IPS-20b (cell line): ENCODE measurements at regions not wholly inside any gene's neighbourhood (a gene's known extent, or its start where the extent isn't known, plus 50 kb on each side); places are given as distances from the start of the nearest gene placed in this dataset.

ENCODE experiments used
- H3K27ac ChIP-seq: one replicate; pipeline ENCODE4 v1.5.1; 2013; ENCODE audit warnings: low read length
- H3K27me3 ChIP-seq: 2 replicates; pipeline ENCODE4 v1.6.1; 2013; ENCODE audit warnings: mild to moderate bottlenecking, low read length, inconsistent platforms; ENCODE audit not compliant: insufficient read depth
- H3K36me3 ChIP-seq: 2 replicates; pipeline ENCODE4 v1.6.1; 2013; ENCODE audit warnings: low read depth, mild to moderate bottlenecking, inconsistent platforms, low read length, moderate library complexity; ENCODE audit not compliant: insufficient read depth
- H3K4me1 ChIP-seq: 2 replicates; pipeline ENCODE4 v1.6.1; 2013; ENCODE audit warnings: mild to moderate bottlenecking, control low read depth, inconsistent platforms, low read length, moderate library complexity; ENCODE audit not compliant: insufficient read depth
- H3K4me3 ChIP-seq: 2 replicates; pipeline ENCODE4 v1.5.1; 2013; ENCODE audit warnings: mild to moderate bottlenecking, low read length, inconsistent platforms
- H3K9ac ChIP-seq: 2 replicates; pipeline ENCODE4 v1.6.1; 2013; ENCODE audit warnings: low read depth, mild to moderate bottlenecking, inconsistent platforms, low read length, moderate library complexity
- H3K9me3 ChIP-seq: 2 replicates; pipeline ENCODE4 v1.6.1; 2013; ENCODE audit warnings: mild to moderate bottlenecking, low read depth, low read length, inconsistent platforms; ENCODE audit not compliant: insufficient read depth

- Histone ChIP-seq H3K36me3 (no peaks in the 10 kb centered on the region), H3K9ac (no peak overlapping the region), H3K27me3 (no peaks in the 10 kb centered on the region), H3K4me3 (no peak overlapping the region), H3K9me3 (no peaks in the 10 kb centered on the region), H3K27ac (no peak overlapping the region), H3K4me1 (no peaks in the 10 kb centered on the region)
These were observed 252.6 kb downstream of the TLE3 start for GRCh38 chr15:69845159-69845558.

GRCh38 chr15:69847625-69848024 lies 250.1 kb downstream of the TLE3 start:
- no peaks in the 10 kb centered on the region for H3K9me3 ChIP-seq

GRCh38 chr15:69848096-69848495 lies 249.6 kb downstream of the TLE3 start:
- H3K36me3 ChIP-seq, result no peaks in the 10 kb centered on the region
- no peaks in the 10 kb centered on the region for H3K4me1 ChIP-seq
- H3K4me3 ChIP-seq, result no peak overlapping the region
- H3K9ac ChIP-seq, result no peak overlapping the region
- no peaks in the 10 kb centered on the region for H3K27me3 ChIP-seq
- H3K27ac ChIP-seq, result no peak overlapping the region
- H3K9me3 ChIP-seq, result no peaks in the 10 kb centered on the region

More at GRCh38 chr15:69847625-69848024, 250.1 kb downstream of the TLE3 start:
- H3K27ac ChIP-seq, result no peak overlapping the region
- no peaks in the 10 kb centered on the region for H3K36me3 ChIP-seq
- H3K27me3 ChIP-seq, result no peaks in the 10 kb centered on the region
- no peak overlapping the region for H3K4me3 ChIP-seq
- H3K4me1 ChIP-seq, result no peaks in the 10 kb centered on the region
- H3K9ac ChIP-seq, result no peak overlapping the region

DNA sequence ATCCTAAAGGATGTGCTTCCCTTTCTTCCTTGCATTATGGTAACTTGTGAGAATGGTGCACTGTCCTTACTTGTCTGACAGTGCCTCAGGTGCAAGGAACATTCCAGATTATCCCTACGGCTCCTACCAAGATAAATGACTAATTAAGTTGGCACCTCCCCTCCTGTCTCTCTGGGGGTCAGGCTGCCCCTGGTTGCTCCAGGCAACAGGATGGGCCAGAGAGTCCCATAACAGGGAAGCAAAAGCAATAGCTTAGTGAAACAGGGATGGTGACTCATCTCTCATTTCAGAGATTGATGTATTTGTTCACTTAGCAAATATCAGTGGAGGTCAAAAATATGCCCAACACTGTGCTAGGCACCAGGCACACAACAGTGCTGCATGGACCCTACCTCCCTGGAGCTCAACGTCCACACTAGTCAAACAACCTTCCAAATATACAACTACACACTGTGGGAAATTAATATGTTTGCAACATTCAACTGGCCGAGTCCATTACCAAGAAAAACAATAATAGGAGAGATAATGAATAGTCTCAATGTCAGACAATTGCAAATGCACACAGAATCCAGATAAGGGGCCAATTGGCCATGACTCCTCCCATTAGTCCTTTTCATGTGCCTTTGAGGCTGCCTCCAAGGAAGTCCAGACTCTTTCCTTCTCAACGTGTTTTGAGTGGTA lies 249.0 kb downstream of the TLE3 start:
- H3K27me3 ChIP-seq, result no peaks in the 10 kb centered on the region
- H3K9me3 ChIP-seq, result no peaks in the 10 kb centered on the region

GRCh38 chr15:69849232-69849610 lies 248.5 kb downstream of the TLE3 start:
- no peak overlapping the region for H3K27ac ChIP-seq
- no peaks in the 10 kb centered on the region for H3K36me3 ChIP-seq
- H3K9ac ChIP-seq, result no peak overlapping the region
- H3K4me3 ChIP-seq, result no peak overlapping the region
- H3K27me3 ChIP-seq, result no peaks in the 10 kb centered on the region
- no peaks in the 10 kb centered on the region for H3K4me1 ChIP-seq
- no peaks in the 10 kb centered on the region for H3K9me3 ChIP-seq

More for the DNA sequence above, 249.0 kb downstream of the TLE3 start:
- Histone ChIP-seq H3K4me3 (no peak overlapping the region), H3K36me3 (no peaks in the 10 kb centered on the region), H3K4me1 (no peaks in the 10 kb centered on the region), H3K9ac (no peak overlapping the region), H3K27ac (no peak overlapping the region)

DNA sequence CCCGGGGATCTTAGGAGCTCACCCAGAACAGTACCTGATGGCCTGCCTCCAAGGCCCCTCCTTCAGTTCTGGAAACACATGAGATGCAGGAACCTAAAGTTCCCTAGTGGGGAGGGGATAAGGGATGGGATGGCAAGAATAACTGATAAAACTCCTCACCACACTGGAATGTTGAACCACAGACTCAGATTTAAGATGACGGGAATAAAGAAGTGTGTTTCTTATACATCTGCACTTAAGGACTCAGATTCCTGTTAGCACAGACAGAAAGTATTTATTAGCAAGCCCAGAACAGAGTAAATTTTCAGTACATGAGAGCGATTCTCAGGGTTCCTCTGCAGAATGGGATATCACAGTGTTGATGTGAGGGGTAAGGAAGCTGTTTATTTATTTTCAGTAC lies 245.2 kb downstream of the TLE3 start:
- H3K4me3 ChIP-seq, result no peak overlapping the region
- no peak overlapping the region for H3K27ac ChIP-seq
- H3K9ac ChIP-seq, result no peak overlapping the region
- no peaks in the 10 kb centered on the region for H3K9me3 ChIP-seq
- no peaks in the 10 kb centered on the region for H3K36me3 ChIP-seq
- H3K27me3 ChIP-seq, result no peaks in the 10 kb centered on the region
- 0 out of 2 replicates have a peak, but pooled peaks cover 3% of the 10 kb centered on the region for H3K4me1 ChIP-seq

- Histone ChIP-seq H3K9ac (no peak overlapping the region), H3K9me3 (no peaks in the 10 kb centered on the region), H3K4me1 (0 out of 2 replicates have a peak, but pooled peaks cover 3% of the 10 kb centered on the region), H3K4me3 (no peak overlapping the region), H3K27ac (no peak overlapping the region), H3K27me3 (no peaks in the 10 kb centered on the region), H3K36me3 (no peaks in the 10 kb centered on the region)
These were observed 244.8 kb downstream of the TLE3 start for GRCh38 chr15:69852916-69853315.

DNA sequence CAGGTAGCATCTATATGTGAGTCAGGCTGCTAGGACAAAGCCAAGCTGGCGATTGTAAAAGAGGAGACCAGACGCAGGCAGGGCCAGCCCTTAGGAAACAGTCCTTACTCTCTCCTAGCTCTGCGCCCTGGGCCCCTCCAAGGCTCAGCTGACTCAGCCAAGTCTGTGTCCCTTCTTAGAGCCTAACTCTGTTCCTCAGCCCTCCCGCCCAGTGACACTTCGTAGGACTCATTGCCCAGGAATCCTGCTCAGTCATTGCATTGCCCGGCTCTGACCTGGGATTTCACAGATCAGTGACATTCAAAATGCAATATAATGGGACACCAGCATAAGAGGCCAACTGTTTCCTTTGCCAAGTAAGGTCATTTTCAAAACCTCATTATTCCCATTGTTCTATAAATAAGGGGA lies 244.2 kb downstream of the TLE3 start:
- no peaks in the 10 kb centered on the region for H3K36me3 ChIP-seq
- H3K27ac ChIP-seq, result no peak overlapping the region
- H3K4me1 ChIP-seq, result 0 out of 2 replicates have a peak, but pooled peaks cover 3% of the 10 kb centered on the region
- no peak overlapping the region for H3K4me3 ChIP-seq
- H3K27me3 ChIP-seq, result no peaks in the 10 kb centered on the region
- no peaks in the 10 kb centered on the region for H3K9me3 ChIP-seq
- H3K9ac ChIP-seq, result no peak overlapping the region

DNA sequence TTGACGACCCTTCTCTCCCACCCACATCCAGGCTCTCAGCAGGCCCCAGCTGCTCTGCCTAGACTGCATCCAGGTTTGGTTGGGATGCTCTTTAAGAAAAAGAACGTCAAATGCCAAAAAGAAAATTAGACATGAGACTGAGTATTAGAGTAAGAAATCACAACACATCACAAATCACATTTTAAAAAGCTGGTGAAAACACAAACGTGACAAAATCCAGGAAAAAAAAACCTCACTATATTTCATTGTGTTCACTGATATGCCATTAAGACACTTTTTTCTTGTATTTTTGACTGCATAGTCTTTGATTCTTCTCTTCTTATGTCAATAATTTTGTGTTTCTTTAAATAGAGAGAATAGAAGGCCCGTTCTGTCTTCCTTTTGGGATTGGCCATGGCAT lies 243.7 kb downstream of the TLE3 start:
- Histone ChIP-seq H3K4me3 (no peak overlapping the region), H3K27ac (no peak overlapping the region), H3K27me3 (no peaks in the 10 kb centered on the region), H3K9ac (no peak overlapping the region), H3K36me3 (no peaks in the 10 kb centered on the region), H3K4me1 (0 out of 2 replicates have a peak, but pooled peaks cover 3% of the 10 kb centered on the region), H3K9me3 (no peaks in the 10 kb centered on the region)

DNA sequence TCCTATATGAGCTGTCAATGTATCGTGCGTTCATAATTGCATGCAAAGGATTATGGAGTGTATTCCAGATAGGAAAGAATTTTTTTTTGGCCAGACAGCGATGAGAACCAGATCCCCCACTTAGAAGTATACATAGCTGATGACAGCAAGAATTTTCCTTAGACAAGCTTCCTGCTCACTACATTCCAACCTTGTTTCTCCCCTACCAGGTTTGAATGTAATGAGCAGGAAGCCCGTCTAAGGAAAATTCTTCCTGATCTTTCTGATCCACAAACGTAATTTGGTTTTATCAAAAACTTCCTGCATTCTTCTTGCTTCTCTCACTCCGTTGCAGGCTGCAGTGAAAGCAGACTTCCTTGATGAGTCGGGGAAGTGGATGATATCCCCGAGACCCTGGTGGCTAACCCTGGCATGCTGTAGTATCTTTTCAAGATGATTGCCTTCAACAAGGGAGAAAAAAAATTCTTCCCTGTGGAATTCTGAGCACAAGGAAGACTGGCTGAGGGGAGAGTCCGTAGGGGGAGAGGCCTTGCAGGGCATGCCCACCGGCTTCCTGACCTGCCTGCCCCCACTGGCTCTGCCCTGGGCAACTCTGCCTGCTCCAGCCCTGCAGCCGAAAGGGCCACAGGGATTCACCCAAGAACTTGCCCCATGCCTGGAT lies 243.1 kb downstream of the TLE3 start:
- H3K9me3 ChIP-seq, result no peaks in the 10 kb centered on the region
- no peak overlapping the region for H3K9ac ChIP-seq
- 0 out of 2 replicates have a peak, but pooled peaks cover 3% of the 10 kb centered on the region for H3K4me1 ChIP-seq
- H3K27me3 ChIP-seq, result no peaks in the 10 kb centered on the region
- H3K4me3 ChIP-seq, result no peak overlapping the region
- H3K36me3 ChIP-seq, result no peaks in the 10 kb centered on the region
- no peak overlapping the region for H3K27ac ChIP-seq

GRCh38 chr15:69855258-69856000 lies 242.3 kb downstream of the TLE3 start:
- Histone ChIP-seq H3K27ac (no peak overlapping the region), H3K9ac (no peak overlapping the region), H3K4me1 (0 out of 2 replicates have a peak, but pooled peaks cover 3% of the 10 kb centered on the region), H3K4me3 (no peak overlapping the region), H3K36me3 (no peaks in the 10 kb centered on the region), H3K9me3 (no peaks in the 10 kb centered on the region), H3K27me3 (no peaks in the 10 kb centered on the region; the same call in 1 of the 2 replicates)
